HG02623 (cell line): ENCODE measurements at regions not wholly inside any gene's neighbourhood (a gene's known extent, or its start where the extent isn't known, plus 50 kb on each side); places are given as distances from the start of the nearest gene placed in this dataset.

ENCODE experiments used
- ATAC-seq: cut with Tn5 transposase; IDR thresholded peaks from one replicate; pipeline ENCODE4 v1.9.1; 2021; ENCODE audit warnings: moderate library complexity; ENCODE audit not compliant: unreplicated experiment

- no peak for ATAC-seq
Measured at GRCh38 chr5:109917154-109917546, 227.4 kb downstream of the MAN2A1 start.

- ATAC-seq, result no peak
Measured at GRCh38 chr5:109917966-109918365, 228.2 kb downstream of the MAN2A1 start.

GRCh38 chr5:109920736-109921135, 231.0 kb downstream of the MAN2A1 start:
- ATAC-seq, result no peak

GRCh38 chr5:109921735-109922380, 232.1 kb downstream of the MAN2A1 start:
- ATAC-seq, result no peak

- ATAC-seq, result no peak
Measured at GRCh38 chr5:109922381-109922995, 232.8 kb downstream of the MAN2A1 start.

GRCh38 chr5:109923205-109923604, 233.5 kb downstream of the MAN2A1 start:
- no peak for ATAC-seq

GRCh38 chr5:109924237-109925107, 234.7 kb downstream of the MAN2A1 start:
- no peak for ATAC-seq

GRCh38 chr5:109927639-109928038, 237.9 kb downstream of the MAN2A1 start:
- ATAC-seq, result no peak

- no peak for ATAC-seq
Measured at GRCh38 chr5:109928046-109928445, 238.3 kb downstream of the MAN2A1 start.

GRCh38 chr5:109928811-109929210, 239.1 kb downstream of the MAN2A1 start:
- no peak for ATAC-seq

- no peak for ATAC-seq
Measured at GRCh38 chr5:109929376-109929775, 239.6 kb downstream of the MAN2A1 start.

- no peak for ATAC-seq
Measured at GRCh38 chr5:109929911-109930310, 240.2 kb downstream of the MAN2A1 start.

GRCh38 chr5:109931049-109931780, 241.5 kb downstream of the MAN2A1 start:
- ATAC-seq, result no peak

GRCh38 chr5:109935833-109936490, 246.2 kb downstream of the MAN2A1 start:
- no peak for ATAC-seq

- peak; percentile 85 for ATAC-seq
Measured at GRCh38 chr5:109936996-109937395, 247.3 kb downstream of the MAN2A1 start.

- ATAC-seq, result no peak
Measured at GRCh38 chr5:109937951-109938350, 248.2 kb downstream of the MAN2A1 start.

GRCh38 chr5:109938453-109938852, 248.7 kb downstream of the MAN2A1 start:
- no peak for ATAC-seq

- ATAC-seq, result no peak
Measured at GRCh38 chr5:109939116-109939682, 249.5 kb downstream of the MAN2A1 start.

- no peak for ATAC-seq
Measured at GRCh38 chr5:109942646-109943045, 252.9 kb downstream of the MAN2A1 start.

GRCh38 chr5:109943701-109944235, 254.0 kb downstream of the MAN2A1 start:
- no peak for ATAC-seq
